ENCODE measurements at regions not wholly inside any gene's neighbourhood (a gene's known extent, or its start where the extent isn't known, plus 50 kb on each side); places are given as distances from the start of the nearest gene placed in this dataset.

GRCh38 chr16:85983064-85983463 is 84.1 kb downstream of the IRF8 start:
- TF ChIP-seq CTCF (IDR thresholded peaks at IDR 0.05; ENCODE audit: insufficient read depth, low read depth, low read length) (no peak), EZH2 (IDR thresholded peaks at IDR 0.05; ENCODE audit: insufficient read depth, low read length) (no peak)

Measured in astrocyte (in vitro differentiated cells and primary cell).